A549 (cell line): ENCODE measurements at regions not wholly inside any gene's neighbourhood (a gene's known extent, or its start where the extent isn't known, plus 50 kb on each side); places are given as distances from the start of the nearest gene placed in this dataset.

Experiments
- ATAC-seq, 2 experiments: fragments of 200-7000 bp in 1 of 2; fragments of >200 bp in 1 of 2; cut with Nextera tagmentation in 1 of 2; cut with Tn5 transposase in 1 of 2; 3 replicates each; pipeline versions ENCODE4 v1.8.0 to v1.9.1; 2018 to 2020; ENCODE audit warnings: mild to moderate bottlenecking in 1 of 2, moderate library complexity in 1 of 2
- CTCF ChIA-PET: fragments of 300-600 bp; sonication (Branson Sonifier 250); formaldehyde crosslinking; extraction: SDS; loops from one replicate; lab custom pipeline; 2021; ENCODE audit warnings: antibody characterized with exemption, inconsistent platforms; lab: Yijun Ruan, JAX
- POLR2A ChIA-PET: fragments of 350-600 bp; formaldehyde crosslinking; extraction: SDS; loops from one replicate; lab custom pipeline; 2021; ENCODE audit warnings: antibody characterized with exemption, inconsistent platforms; lab: Yijun Ruan, JAX
- DNase-seq, 2 experiments: peaks; one replicate each; pipeline versions ENCODE4 v3.0.0 to v3.0.0-alpha.2; 2011 to 2016; ENCODE audit warnings: low read depth in 1 of 2, low spot score in 1 of 2
- FAIRE-seq: peaks from 2 replicates; lab custom pipeline; 2011; peaks lifted over from hg19 to GRCh38; lab: Jason Lieb, UNC
- H3K27ac ChIP-seq, 2 experiments: fragments of >200 bp; sonication (Bioruptor Twin); formaldehyde crosslinking; 3 replicates each; pipeline ENCODE4 v1.5.1; 2016 to 2017
- H3K4me1 ChIP-seq: fragments of >200 bp; sonication (Bioruptor Twin); formaldehyde crosslinking; 3 replicates; pipeline ENCODE4 v1.6.1; 2016
- H3K4me2 ChIP-seq: fragments of >200 bp; sonication (Bioruptor Twin); formaldehyde crosslinking; 3 replicates; pipeline ENCODE4 v1.6.1; 2016
- H3K4me3 ChIP-seq: fragments of >200 bp; sonication (Bioruptor Twin); formaldehyde crosslinking; 3 replicates; pipeline ENCODE4 v1.5.1; 2016
- H3K9me3 ChIP-seq: fragments of >200 bp; sonication (Bioruptor Twin); formaldehyde crosslinking; 3 replicates; pipeline ENCODE4 v1.6.1; 2016
- CEBPB ChIP-seq, 2 experiments: fragments of >200 bp in 1 of 2; sonication (Bioruptor Twin) in 1 of 2; formaldehyde crosslinking in 1 of 2; IDR thresholded peaks; 2 replicates each; pipeline ENCODE4 v1.6.1; 2012 to 2016
- CHD4 ChIP-seq: fragments of 200-600 bp; sonication (generic); IDR thresholded peaks from 2 replicates; pipeline ENCODE4 v1.6.1; 2016; ENCODE audit warnings: antibody characterized with exemption, mild to moderate bottlenecking, borderline replicate concordance
- EHF ChIP-seq: fragments of 250-450 bp; sonication (Bioruptor Pico); IDR thresholded peaks from 2 replicates; pipeline ENCODE4 v1.5.0; 2020; ENCODE audit warnings: mild to moderate bottlenecking
- EHMT2 ChIP-seq: fragments of 200-600 bp; sonication (generic); IDR thresholded peaks from 2 replicates; pipeline ENCODE4 v1.6.1; 2016; ENCODE audit warnings: antibody characterized with exemption, low read depth, mild to moderate bottlenecking, moderate library complexity
- FOSL2 ChIP-seq, 2 experiments: fragments of 450-650 bp in 1 of 2; fragments of >200 bp in 1 of 2; sonication (Bioruptor Twin) in 1 of 2; formaldehyde crosslinking; IDR thresholded peaks; 2 replicates each; pipeline versions ENCODE4 v1.5.0 to v1.6.1; 2016 to 2020; ENCODE audit warnings: mild to moderate bottlenecking in 1 of 2, moderate library complexity in 1 of 2
- HDAC2 ChIP-seq: fragments of 200-600 bp; sonication (generic); IDR thresholded peaks from 2 replicates; pipeline ENCODE4 v1.6.1; 2016
- HOXA7 ChIP-seq: fragments of 250-450 bp; sonication (Bioruptor Pico); IDR thresholded peaks from 2 replicates; pipeline ENCODE4 v1.5.0; 2020; ENCODE audit warnings: mild to moderate bottlenecking, moderate library complexity
- HOXB13 ChIP-seq: fragments of 250-450 bp; sonication (Bioruptor Pico); IDR thresholded peaks from 2 replicates; pipeline ENCODE4 v1.5.0; 2020; ENCODE audit warnings: low read depth, mild to moderate bottlenecking, moderate library complexity
- JUN ChIP-seq, 2 experiments: fragments of >200 bp; sonication (Bioruptor Twin); formaldehyde crosslinking; IDR thresholded peaks; 2 replicates in 1 of 2; 3 replicates in 1 of 2; pipeline ENCODE4 v1.6.1; 2016 to 2017
- JUNB ChIP-seq: fragments of >200 bp; sonication (Bioruptor Twin); formaldehyde crosslinking; IDR thresholded peaks from 2 replicates; pipeline ENCODE4 v1.6.1; 2016
- KDM1A ChIP-seq: fragments of 200-600 bp; sonication (generic); IDR thresholded peaks from 2 replicates; pipeline ENCODE4 v1.6.1; 2016; ENCODE audit warnings: low read depth, mild to moderate bottlenecking
- MAFK ChIP-seq: fragments of 450-650 bp; IDR thresholded peaks from 2 replicates; pipeline ENCODE4 v1.6.1; 2014; ENCODE audit not compliant: partially characterized antibody
- MAZ ChIP-seq: fragments of 150-350 bp; IDR thresholded peaks from 2 replicates; pipeline ENCODE4 v1.6.1; 2014; ENCODE audit warnings: antibody characterized with exemption, low read depth, low read length, borderline replicate concordance
- NFE2L2 ChIP-seq: fragments of 150-350 bp; conservative IDR thresholded peaks from 2 replicates; pipeline ENCODE4 v1.6.1; 2014; ENCODE audit warnings: low read length
- NR3C1 ChIP-seq: fragments of >200 bp; sonication (Bioruptor Twin); formaldehyde crosslinking; IDR thresholded peaks from 3 replicates; pipeline ENCODE4 v1.6.1; 2017
- PHF8 ChIP-seq: fragments of 200-600 bp; sonication (generic); IDR thresholded peaks from 2 replicates; pipeline ENCODE4 v1.6.1; 2016; ENCODE audit warnings: low read depth, mild to moderate bottlenecking, antibody characterized with exemption, moderate library complexity, borderline replicate concordance
- POLR2A ChIP-seq: IDR thresholded peaks from 2 replicates; pipeline ENCODE4 v1.6.1; 2012; ENCODE audit warnings: mild to moderate bottlenecking, low read length
- POLR2AphosphoS2 ChIP-seq: conservative IDR thresholded peaks from 2 replicates; pipeline ENCODE4 v1.6.1; 2012; ENCODE audit warnings: low read length, improper control_type of control experiment, inconsistent platforms
- RNF2 ChIP-seq: fragments of 200-600 bp; sonication (generic); IDR thresholded peaks from 2 replicates; pipeline ENCODE4 v1.6.1; 2016; ENCODE audit warnings: low read depth, mild to moderate bottlenecking, antibody characterized with exemption, moderate library complexity, borderline replicate concordance
- SREBF2 ChIP-seq: fragments of 450-650 bp; IDR thresholded peaks from 2 replicates; pipeline ENCODE4 v1.6.1; 2014; ENCODE audit warnings: mild to moderate bottlenecking, moderate library complexity
- TFCP2L1 ChIP-seq: fragments of 250-450 bp; sonication (Bioruptor Pico); IDR thresholded peaks from 2 replicates; pipeline ENCODE4 v1.5.0; 2021; ENCODE audit warnings: mild to moderate bottlenecking
- TP53 ChIP-seq: fragments of 250-450 bp; sonication (Bioruptor Pico); IDR thresholded peaks from 2 replicates; pipeline ENCODE4 v1.5.0; 2021; ENCODE audit warnings: mild to moderate bottlenecking, moderate library complexity
- ZC3H11A ChIP-seq: fragments of 450-650 bp; IDR thresholded peaks from 2 replicates; pipeline ENCODE4 v1.6.1; 2014; ENCODE audit warnings: antibody characterized with exemption, mild to moderate bottlenecking
- ZSCAN20 ChIP-seq: fragments of 250-450 bp; sonication (Bioruptor Pico); IDR thresholded peaks from 2 replicates; pipeline ENCODE4 v1.8.0; 2022; ENCODE audit warnings: mild to moderate bottlenecking, moderate library complexity
- WGBS: methylation state at CpG from one replicate; pipeline ENCODE4 v1.1.6; 2017; ENCODE audit errors: missing lambda C conversion rate; 5-methylcytosine and 5-hydroxymethylcytosine counted together
- TF ChIP-seq, protein P1 (sequence below): fragments of >200 bp; sonication (Bioruptor Twin); formaldehyde crosslinking; IDR thresholded peaks from 2 replicates; pipeline ENCODE4 v1.6.1; 2016
- TF ChIP-seq, protein P2 (sequence below): IDR thresholded peaks from 2 replicates; pipeline ENCODE4 v1.6.1; 2012
- TF ChIP-seq, protein P3 (sequence below): IDR thresholded peaks from 2 replicates; pipeline ENCODE4 v1.6.1; 2012; ENCODE audit warnings: low read depth, borderline replicate concordance
- TF ChIP-seq, protein P4 (sequence below): fragments of 250-450 bp; sonication (Bioruptor Pico); IDR thresholded peaks from 2 replicates; pipeline ENCODE4 v1.5.0; 2021; ENCODE audit warnings: mild to moderate bottlenecking, moderate library complexity, borderline replicate concordance
- TF ChIP-seq, protein P5 (sequence below): fragments of 450-650 bp; IDR thresholded peaks from 2 replicates; pipeline ENCODE4 v1.6.1; 2014; ENCODE audit warnings: antibody characterized with exemption
- TF ChIP-seq, protein P6 (sequence below): fragments of 200-600 bp; sonication (generic); IDR thresholded peaks from 2 replicates; pipeline ENCODE4 v1.6.1; 2016; ENCODE audit warnings: antibody characterized with exemption, mild to moderate bottlenecking, moderate library complexity

DNA sequence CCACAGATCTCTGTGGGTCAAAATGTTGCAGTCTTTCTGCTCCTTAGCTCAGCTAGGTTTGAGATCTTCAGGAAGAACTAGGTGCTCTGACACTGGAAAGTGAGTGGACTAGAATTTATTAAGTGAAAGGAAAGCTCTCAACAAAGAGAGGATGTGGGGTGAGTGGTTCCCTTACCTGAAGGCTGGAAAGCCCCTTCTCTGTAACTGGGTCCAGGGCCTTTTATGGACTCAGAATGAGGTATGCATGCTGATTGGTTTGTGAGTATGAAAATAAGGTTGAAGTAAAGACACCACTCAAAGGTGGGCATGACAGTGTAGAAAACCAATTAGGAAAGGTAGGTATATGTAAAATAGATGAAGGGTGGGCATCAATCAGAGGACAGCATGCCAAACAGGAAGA lies 485.5 kb downstream of the CD109 start:
- Histone ChIP-seq H3K27ac (no peak overlapping the region), H3K4me3 (no peak overlapping the region), H3K4me2 (no peak overlapping the region), H3K4me1 (no peaks in the 10 kb centered on the region), H3K9me3 (no peaks in the 10 kb centered on the region)
- ATAC-seq = no peak
- ChIA-PET CTCF (no interaction called here), POLR2A (no interaction called here)
- no peak for FAIRE-seq
- TF ChIP-seq, protein P1, sequence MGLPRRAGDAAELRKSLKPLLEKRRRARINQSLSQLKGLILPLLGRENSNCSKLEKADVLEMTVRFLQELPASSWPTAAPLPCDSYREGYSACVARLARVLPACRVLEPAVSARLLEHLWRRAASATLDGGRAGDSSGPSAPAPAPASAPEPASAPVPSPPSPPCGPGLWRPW = no peak
- TF ChIP-seq NR3C1 (no peak), POLR2AphosphoS2 (no peak), RNF2 (no peak), CHD4 (no peak), ZC3H11A (no peak), FOSL2 (IDR thresholded peaks at IDR 0.05) (no peak), FOSL2 (CRISPR knock-in tag; IDR thresholded peaks at IDR 0.05) (no peak), MAZ (no peak), SREBF2 (no peak), HOXA7 (CRISPR knock-in tag) (no peak), MAFK (no peak), EHMT2 (no peak), CEBPB (IDR thresholded peaks at IDR 0.05) (no peak), ZSCAN20 (no peak), POLR2A (no peak), HOXB13 (CRISPR knock-in tag) (no peak), TP53 (CRISPR knock-in tag) (no peak)
- TF ChIP-seq, protein P2, sequence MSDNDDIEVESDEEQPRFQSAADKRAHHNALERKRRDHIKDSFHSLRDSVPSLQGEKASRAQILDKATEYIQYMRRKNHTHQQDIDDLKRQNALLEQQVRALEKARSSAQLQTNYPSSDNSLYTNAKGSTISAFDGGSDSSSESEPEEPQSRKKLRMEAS = no peak
- TF ChIP-seq, protein P3, sequence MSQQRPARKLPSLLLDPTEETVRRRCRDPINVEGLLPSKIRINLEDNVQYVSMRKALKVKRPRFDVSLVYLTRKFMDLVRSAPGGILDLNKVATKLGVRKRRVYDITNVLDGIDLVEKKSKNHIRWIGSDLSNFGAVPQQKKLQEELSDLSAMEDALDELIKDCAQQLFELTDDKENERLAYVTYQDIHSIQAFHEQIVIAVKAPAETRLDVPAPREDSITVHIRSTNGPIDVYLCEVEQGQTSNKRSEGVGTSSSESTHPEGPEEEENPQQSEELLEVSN = no peak
- TF ChIP-seq, protein P4, sequence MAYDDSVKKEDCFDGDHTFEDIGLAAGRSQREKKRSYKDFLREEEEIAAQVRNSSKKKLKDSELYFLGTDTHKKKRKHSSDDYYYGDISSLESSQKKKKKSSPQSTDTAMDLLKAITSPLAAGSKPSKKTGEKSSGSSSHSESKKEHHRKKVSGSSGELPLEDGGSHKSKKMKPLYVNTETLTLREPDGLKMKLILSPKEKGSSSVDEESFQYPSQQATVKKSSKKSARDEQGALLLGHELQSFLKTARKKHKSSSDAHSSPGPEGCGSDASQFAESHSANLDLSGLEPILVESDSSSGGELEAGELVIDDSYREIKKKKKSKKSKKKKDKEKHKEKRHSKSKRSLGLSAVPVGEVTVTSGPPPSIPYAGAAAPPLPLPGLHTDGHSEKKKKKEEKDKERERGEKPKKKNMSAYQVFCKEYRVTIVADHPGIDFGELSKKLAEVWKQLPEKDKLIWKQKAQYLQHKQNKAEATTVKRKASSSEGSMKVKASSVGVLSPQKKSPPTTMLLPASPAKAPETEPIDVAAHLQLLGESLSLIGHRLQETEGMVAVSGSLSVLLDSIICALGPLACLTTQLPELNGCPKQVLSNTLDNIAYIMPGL (CRISPR knock-in tag) = no peak
- no peak for DNase-seq

DNA sequence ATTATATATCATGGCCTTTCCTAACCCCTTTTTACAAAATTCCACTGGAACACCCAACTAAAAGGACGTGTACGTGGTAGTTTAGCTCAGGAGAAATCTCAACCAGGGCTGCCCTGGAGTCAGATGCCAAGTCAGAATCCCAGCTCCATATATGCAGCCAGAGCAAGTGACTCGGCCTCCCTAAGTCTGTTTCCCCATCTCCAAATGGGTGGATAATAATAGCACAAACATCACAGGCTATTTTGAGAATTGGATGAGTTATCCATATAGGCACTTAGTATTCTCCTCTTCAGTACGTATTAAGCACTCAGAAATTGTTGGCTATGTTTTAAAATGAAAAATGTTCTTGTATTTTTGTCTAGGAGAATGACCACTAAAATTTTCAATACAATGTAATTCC lies 481.5 kb downstream of the CD109 start:
- Histone ChIP-seq H3K27ac (no peak overlapping the region), H3K4me2 (no peak overlapping the region), H3K4me3 (no peak overlapping the region), H3K9me3 (no peaks in the 10 kb centered on the region), H3K4me1 (no peaks in the 10 kb centered on the region)
- ChIA-PET POLR2A (no interaction called here), CTCF (no interaction called here)
- DNase-seq (no peak), ATAC-seq (no peak), FAIRE-seq (no peak)
- TF ChIP-seq POLR2A (no peak), TP53 (CRISPR knock-in tag) (no peak), HDAC2 (no peak), POLR2AphosphoS2 (no peak), NFE2L2 (no peak), EHF (CRISPR knock-in tag) (no peak), JUNB (no peak), KDM1A (no peak), TFCP2L1 (CRISPR knock-in tag) (no peak), FOSL2 (IDR thresholded peaks at IDR 0.05) (no peak), FOSL2 (CRISPR knock-in tag; IDR thresholded peaks at IDR 0.05) (no peak), PHF8 (no peak), JUN (IDR thresholded peaks at IDR 0.05) (no peak), CEBPB (IDR thresholded peaks at IDR 0.05) (no peak)
- TF ChIP-seq, protein P4 (CRISPR knock-in tag) = no peak
- TF ChIP-seq, protein P5, sequence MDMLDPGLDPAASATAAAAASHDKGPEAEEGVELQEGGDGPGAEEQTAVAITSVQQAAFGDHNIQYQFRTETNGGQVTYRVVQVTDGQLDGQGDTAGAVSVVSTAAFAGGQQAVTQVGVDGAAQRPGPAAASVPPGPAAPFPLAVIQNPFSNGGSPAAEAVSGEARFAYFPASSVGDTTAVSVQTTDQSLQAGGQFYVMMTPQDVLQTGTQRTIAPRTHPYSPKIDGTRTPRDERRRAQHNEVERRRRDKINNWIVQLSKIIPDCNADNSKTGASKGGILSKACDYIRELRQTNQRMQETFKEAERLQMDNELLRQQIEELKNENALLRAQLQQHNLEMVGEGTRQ = no peak
- TF ChIP-seq, protein P2 = no peak
- TF ChIP-seq, protein P6, sequence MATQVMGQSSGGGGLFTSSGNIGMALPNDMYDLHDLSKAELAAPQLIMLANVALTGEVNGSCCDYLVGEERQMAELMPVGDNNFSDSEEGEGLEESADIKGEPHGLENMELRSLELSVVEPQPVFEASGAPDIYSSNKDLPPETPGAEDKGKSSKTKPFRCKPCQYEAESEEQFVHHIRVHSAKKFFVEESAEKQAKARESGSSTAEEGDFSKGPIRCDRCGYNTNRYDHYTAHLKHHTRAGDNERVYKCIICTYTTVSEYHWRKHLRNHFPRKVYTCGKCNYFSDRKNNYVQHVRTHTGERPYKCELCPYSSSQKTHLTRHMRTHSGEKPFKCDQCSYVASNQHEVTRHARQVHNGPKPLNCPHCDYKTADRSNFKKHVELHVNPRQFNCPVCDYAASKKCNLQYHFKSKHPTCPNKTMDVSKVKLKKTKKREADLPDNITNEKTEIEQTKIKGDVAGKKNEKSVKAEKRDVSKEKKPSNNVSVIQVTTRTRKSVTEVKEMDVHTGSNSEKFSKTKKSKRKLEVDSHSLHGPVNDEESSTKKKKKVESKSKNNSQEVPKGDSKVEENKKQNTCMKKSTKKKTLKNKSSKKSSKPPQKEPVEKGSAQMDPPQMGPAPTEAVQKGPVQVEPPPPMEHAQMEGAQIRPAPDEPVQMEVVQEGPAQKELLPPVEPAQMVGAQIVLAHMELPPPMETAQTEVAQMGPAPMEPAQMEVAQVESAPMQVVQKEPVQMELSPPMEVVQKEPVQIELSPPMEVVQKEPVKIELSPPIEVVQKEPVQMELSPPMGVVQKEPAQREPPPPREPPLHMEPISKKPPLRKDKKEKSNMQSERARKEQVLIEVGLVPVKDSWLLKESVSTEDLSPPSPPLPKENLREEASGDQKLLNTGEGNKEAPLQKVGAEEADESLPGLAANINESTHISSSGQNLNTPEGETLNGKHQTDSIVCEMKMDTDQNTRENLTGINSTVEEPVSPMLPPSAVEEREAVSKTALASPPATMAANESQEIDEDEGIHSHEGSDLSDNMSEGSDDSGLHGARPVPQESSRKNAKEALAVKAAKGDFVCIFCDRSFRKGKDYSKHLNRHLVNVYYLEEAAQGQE = no peak
- 38% methylated on average over 4 of the region's 4 CpGs for WGBS
